Stomach (tissue), 8 donors: ENCODE measurements at regions not wholly inside any gene's neighbourhood (a gene's known extent, or its start where the extent isn't known, plus 50 kb on each side); places are given as distances from the start of the nearest gene placed in this dataset.

ENCODE experiments used
- DNase-seq, 2 donors: peaks; one replicate each; pipeline versions ENCODE4 v3.0.0 to v3.0.0-alpha.2; 2013 to 2019
- H3K27ac ChIP-seq, 5 donors: fragments of 200-600 bp in 4 of 5; sonication (generic) in 4 of 5; one replicate each; pipeline ENCODE4 v1.5.1; 2013 to 2019; ENCODE audit warnings: mild to moderate bottlenecking in 1 of 5, moderate library complexity in 1 of 5
- H3K27me3 ChIP-seq, 3 donors: fragments of 200-600 bp; sonication (generic); one replicate each; pipeline ENCODE4 v1.5.1; 2017 to 2019; ENCODE audit warnings: mixed run types in 1 of 3
- H3K36me3 ChIP-seq, 4 donors: fragments of 200-600 bp; sonication (generic); 1 replicate in 3 of 4; 2 replicates in 1 of 4; pipeline ENCODE4 v1.5.1; 2016 to 2019
- H3K4me1 ChIP-seq, 4 donors: fragments of 200-600 bp; sonication (generic); one replicate each; pipeline ENCODE4 v1.5.1; 2016 to 2019
- H3K4me3 ChIP-seq, 4 donors: fragments of 200-600 bp; sonication (generic) in 3 of 4; one replicate each; pipeline ENCODE4 v1.5.1; 2016 to 2019; ENCODE audit warnings: mild to moderate bottlenecking in 1 of 4
- H3K9me3 ChIP-seq, 4 donors: fragments of 200-600 bp; sonication (generic); one replicate each; pipeline ENCODE4 v1.5.1; 2016 to 2019
- CTCF ChIP-seq, 7 experiments: fragments of 450-650 bp in 4 of 7; fragments of 200-600 bp in 3 of 7; sonication (generic) in 3 of 7; IDR thresholded peaks; one replicate each; pipeline ENCODE4 v1.5.1; 2016 to 2019; ENCODE audit warnings: antibody characterized with exemption in 7 of 7, control low read depth in 2 of 7, mild to moderate bottlenecking in 1 of 7
- EP300 ChIP-seq: sonication (generic); formaldehyde crosslinking; IDR thresholded peaks from one replicate; pipeline ENCODE4 v1.6.1; 2017; ENCODE audit warnings: antibody characterized with exemption
- POLR2A ChIP-seq, 4 donors: fragments of 450-650 bp; IDR thresholded peaks; one replicate each; pipeline ENCODE4 v1.6.1; 2016; ENCODE audit warnings: antibody characterized with exemption in 4 of 4, control low read depth in 2 of 4, mild to moderate bottlenecking in 1 of 4, moderate library complexity in 1 of 4
- POLR2AphosphoS5 ChIP-seq, 3 donors: sonication (generic); formaldehyde crosslinking; IDR thresholded peaks; one replicate each; pipeline ENCODE4 v1.6.1; 2016; ENCODE audit warnings: antibody characterized with exemption in 3 of 3
- WGBS, 5 donors: extraction: QIAGEN DNeasy Blood & Tissue Kit in 3 of 5; methylation state at CpG; one replicate each; pipeline versions ENCODE4 v1.1.5 to v1.1.7; 2013 to 2018; 5-methylcytosine and 5-hydroxymethylcytosine counted together
- intact Hi-C: fragments of 100-400 bp; cut with DNase I; formaldehyde crosslinking; loops from one replicate; pipeline ENCODE4 v1.15.1; 2023; ENCODE audit warnings: low total_unique reads
- donor health status: healthy with polysubstance abuse.
- donor health status: Bipolar disorder and iron deficiency.
- donor health status: healthy.

GRCh38 chr3:106710596-106710995, 666.6 kb upstream of the CCDC54 start:
- Histone ChIP-seq H3K4me1 (no peaks in the 10 kb centered on the region), H3K27ac (no peak overlapping the region), H3K36me3 (no peaks in the 10 kb centered on the region), H3K27me3 (no peaks in the 10 kb centered on the region), H3K4me3 (no peak overlapping the region), H3K9me3 (no peaks in the 10 kb centered on the region)
- intact Hi-C loops: no loop called here
- TF ChIP-seq CTCF (IDR thresholded peaks at IDR 0.05) (no peak), POLR2AphosphoS5 (IDR thresholded peaks at IDR 0.05) (no peak), POLR2A (IDR thresholded peaks at IDR 0.05) (no peak), EP300 (no peak)
- WGBS, 5 donors: 86 to 91% (median 86%) methylated on average over 3 of the region's 3 CpGs
- DNase-seq: no peak

GRCh38 chr3:106711650-106712049, 665.6 kb upstream of the CCDC54 start:
- H3K27ac ChIP-seq: no peak overlapping the region
- no peak overlapping the region for H3K4me3 ChIP-seq
- no peak for TF ChIP-seq POLR2AphosphoS5 (IDR thresholded peaks at IDR 0.05)
- TF ChIP-seq POLR2A (IDR thresholded peaks at IDR 0.05): no peak
- TF ChIP-seq CTCF (IDR thresholded peaks at IDR 0.05): no peak
- no peak for TF ChIP-seq EP300
- H3K4me1 ChIP-seq: no peaks in the 10 kb centered on the region
- H3K9me3 ChIP-seq: no peaks in the 10 kb centered on the region
- no peaks in the 10 kb centered on the region for H3K27me3 ChIP-seq
- no peaks in the 10 kb centered on the region for H3K36me3 ChIP-seq
- DNase-seq: no peak
- intact Hi-C loops: no loop called here
- WGBS, 5 donors: 7 to 20% (median 15%) methylated on average over 1 of the region's 1 CpG

- Histone ChIP-seq H3K9me3 (no peaks in the 10 kb centered on the region), H3K4me1 (no peaks in the 10 kb centered on the region), H3K4me3 (no peak overlapping the region), H3K27ac (no peak overlapping the region), H3K36me3 (no peaks in the 10 kb centered on the region), H3K27me3 (no peaks in the 10 kb centered on the region)
- TF ChIP-seq POLR2A (IDR thresholded peaks at IDR 0.05): no peak
- TF ChIP-seq EP300: no peak
- TF ChIP-seq POLR2AphosphoS5 (IDR thresholded peaks at IDR 0.05): no peak
- TF ChIP-seq CTCF (IDR thresholded peaks at IDR 0.05): no peak
- intact Hi-C loops: no loop called here
- no peak for DNase-seq
These were observed 662.8 kb upstream of the CCDC54 start for GRCh38 chr3:106714400-106714799.

GRCh38 chr3:106715286-106715685, 662.0 kb upstream of the CCDC54 start:
- Histone ChIP-seq H3K27ac (no peak overlapping the region), H3K4me1 (no peaks in the 10 kb centered on the region), H3K9me3 (no peaks in the 10 kb centered on the region), H3K4me3 (no peak overlapping the region), H3K36me3 (no peaks in the 10 kb centered on the region), H3K27me3 (no peaks in the 10 kb centered on the region)
- 90 to 94% (median 93%) methylated on average over 3 of the region's 3 CpGs for WGBS, 5 donors
- DNase-seq: no peak
- TF ChIP-seq EP300 (no peak), POLR2A (IDR thresholded peaks at IDR 0.05) (no peak), POLR2AphosphoS5 (IDR thresholded peaks at IDR 0.05) (no peak), CTCF (IDR thresholded peaks at IDR 0.05) (no peak)
- intact Hi-C loops: no loop called here
